ENCODE measurements at regions not wholly inside any gene's neighbourhood (a gene's known extent, or its start where the extent isn't known, plus 50 kb on each side); places are given as distances from the start of the nearest gene placed in this dataset.

DNA sequence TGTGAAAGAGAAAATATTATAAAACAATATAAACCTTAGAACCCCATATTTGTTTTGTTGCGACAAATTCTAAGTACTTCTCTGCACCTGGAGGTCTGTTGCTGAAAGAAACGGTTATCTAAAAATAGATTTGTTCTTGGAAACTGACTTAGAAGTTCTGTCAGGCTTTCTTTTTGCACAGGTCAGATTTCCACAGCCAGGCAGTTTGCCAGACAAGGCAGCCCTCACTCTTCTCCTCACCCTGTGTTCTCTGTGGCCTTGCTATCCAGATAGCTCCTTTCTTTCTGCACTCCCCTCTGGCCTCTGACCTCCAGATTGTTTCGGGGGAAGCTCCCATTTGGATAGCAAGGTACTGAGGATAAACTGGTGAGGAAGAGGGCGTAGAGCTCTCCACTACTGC lies 413.3 kb upstream of the ONECUT1 start:
- no peaks in the 10 kb centered on the region for H3K9me3 ChIP-seq
- H3K27me3 ChIP-seq = no peaks in the 10 kb centered on the region
- no peak for DNase-seq
- no peak for TF ChIP-seq POLR2A (IDR thresholded peaks at IDR 0.05)
- TF ChIP-seq, protein P1, sequence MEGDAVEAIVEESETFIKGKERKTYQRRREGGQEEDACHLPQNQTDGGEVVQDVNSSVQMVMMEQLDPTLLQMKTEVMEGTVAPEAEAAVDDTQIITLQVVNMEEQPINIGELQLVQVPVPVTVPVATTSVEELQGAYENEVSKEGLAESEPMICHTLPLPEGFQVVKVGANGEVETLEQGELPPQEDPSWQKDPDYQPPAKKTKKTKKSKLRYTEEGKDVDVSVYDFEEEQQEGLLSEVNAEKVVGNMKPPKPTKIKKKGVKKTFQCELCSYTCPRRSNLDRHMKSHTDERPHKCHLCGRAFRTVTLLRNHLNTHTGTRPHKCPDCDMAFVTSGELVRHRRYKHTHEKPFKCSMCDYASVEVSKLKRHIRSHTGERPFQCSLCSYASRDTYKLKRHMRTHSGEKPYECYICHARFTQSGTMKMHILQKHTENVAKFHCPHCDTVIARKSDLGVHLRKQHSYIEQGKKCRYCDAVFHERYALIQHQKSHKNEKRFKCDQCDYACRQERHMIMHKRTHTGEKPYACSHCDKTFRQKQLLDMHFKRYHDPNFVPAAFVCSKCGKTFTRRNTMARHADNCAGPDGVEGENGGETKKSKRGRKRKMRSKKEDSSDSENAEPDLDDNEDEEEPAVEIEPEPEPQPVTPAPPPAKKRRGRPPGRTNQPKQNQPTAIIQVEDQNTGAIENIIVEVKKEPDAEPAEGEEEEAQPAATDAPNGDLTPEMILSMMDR (IDR thresholded peaks at IDR 0.05) = no peak
- intact Hi-C loops (cut with DNase I; ENCODE audit: low total_unique reads) = no loop called here
- no peak overlapping the region for H3K4me3 ChIP-seq
- no peak overlapping the region for H3K27ac ChIP-seq
- no peaks in the 10 kb centered on the region for H3K36me3 ChIP-seq
- H3K4me1 ChIP-seq = no peaks in the 10 kb centered on the region

DNA sequence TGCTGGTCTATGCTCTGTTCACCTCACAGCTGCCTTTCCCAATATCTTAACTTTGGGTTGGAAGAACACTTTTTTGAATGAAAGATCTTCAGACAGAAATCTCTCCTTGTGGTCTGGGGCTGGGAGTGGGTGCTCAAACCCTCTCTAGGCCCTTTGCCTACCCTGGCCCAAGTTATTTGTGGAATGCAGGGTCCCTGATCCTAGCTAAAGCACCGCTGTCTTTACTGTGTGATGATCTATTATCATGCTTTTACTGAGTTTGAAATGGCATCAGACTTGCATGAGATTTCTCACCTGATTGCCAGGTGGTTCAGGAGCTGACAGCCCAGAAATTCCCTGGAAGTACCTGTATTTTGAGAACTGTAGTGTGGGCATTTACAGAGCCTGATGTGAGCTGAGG lies 412.7 kb upstream of the ONECUT1 start:
- H3K4me3 ChIP-seq = no peak overlapping the region
- H3K9me3 ChIP-seq = no peaks in the 10 kb centered on the region
- DNase-seq = no peak
- intact Hi-C loops (cut with DNase I; ENCODE audit: low total_unique reads) = no loop called here
- H3K36me3 ChIP-seq = no peaks in the 10 kb centered on the region
- no peaks in the 10 kb centered on the region for H3K27me3 ChIP-seq
- H3K4me1 ChIP-seq = no peaks in the 10 kb centered on the region
- TF ChIP-seq, protein P1 (IDR thresholded peaks at IDR 0.05) = no peak
- TF ChIP-seq POLR2A (IDR thresholded peaks at IDR 0.05) = no peak
- no peak overlapping the region for H3K27ac ChIP-seq

DNA sequence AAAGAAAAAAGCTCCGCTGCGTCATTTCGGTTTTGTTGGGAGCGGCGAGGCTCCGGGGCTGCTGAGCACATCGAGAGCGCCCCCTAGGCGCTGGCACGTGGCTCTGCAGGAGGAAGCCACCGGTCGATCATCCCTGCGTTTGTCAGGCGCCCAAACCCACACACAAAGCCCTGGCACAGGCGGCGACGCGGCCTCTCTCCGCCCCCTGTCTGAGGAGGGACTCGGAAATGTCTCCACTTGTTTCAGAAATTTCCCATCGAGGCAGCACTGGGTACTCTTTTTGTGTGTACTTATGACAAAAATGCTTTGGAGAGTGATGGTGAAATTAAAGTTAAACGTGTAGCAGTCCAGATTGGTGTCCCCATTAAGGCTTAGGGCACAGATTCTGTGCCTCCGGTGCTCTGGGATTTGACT lies 407.3 kb upstream of the ONECUT1 start:
- intact Hi-C loops (cut with DNase I; ENCODE audit: low total_unique reads) = no loop called here
- Histone ChIP-seq H3K4me3 (no peak overlapping the region), H3K27ac (no peak overlapping the region), H3K9me3 (no peaks in the 10 kb centered on the region), H3K4me1 (no peaks in the 10 kb centered on the region), H3K36me3 (no peaks in the 10 kb centered on the region), H3K27me3 (no peaks in the 10 kb centered on the region)
- DNase-seq = peak in 1 of 2 donors; percentile 15
- TF ChIP-seq, protein P1 (IDR thresholded peaks at IDR 0.05) = peak in 3 of 4 experiments; percentile 42 to 55 (median 45)
- TF ChIP-seq POLR2A (IDR thresholded peaks at IDR 0.05) = no peak

DNA sequence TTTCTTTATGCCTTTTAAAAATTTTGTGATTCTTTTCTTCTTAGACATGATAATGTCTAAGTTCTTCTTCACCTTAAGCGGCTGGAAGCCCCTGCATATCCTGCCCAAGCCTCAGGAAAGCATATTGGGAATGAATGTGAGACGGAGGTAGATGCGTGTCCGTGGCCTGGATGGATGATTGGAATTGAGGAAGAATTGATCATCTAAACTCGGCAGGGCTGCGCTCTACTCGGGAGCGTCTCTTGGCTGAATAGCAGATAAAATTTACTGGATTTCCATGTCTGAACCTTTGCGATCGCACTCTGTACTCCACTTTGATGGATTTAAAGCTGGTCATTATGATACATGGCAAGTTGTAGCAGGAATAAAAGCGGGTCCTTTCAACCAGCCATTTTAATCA lies 406.7 kb upstream of the ONECUT1 start:
- no peak overlapping the region for H3K27ac ChIP-seq
- no peaks in the 10 kb centered on the region for H3K4me1 ChIP-seq
- intact Hi-C loops (cut with DNase I; ENCODE audit: low total_unique reads) = no loop called here
- no peak overlapping the region for H3K4me3 ChIP-seq
- DNase-seq = no peak
- no peaks in the 10 kb centered on the region for H3K36me3 ChIP-seq
- no peak for TF ChIP-seq POLR2A (IDR thresholded peaks at IDR 0.05)
- TF ChIP-seq, protein P1 (IDR thresholded peaks at IDR 0.05) = no peak
- H3K27me3 ChIP-seq = no peaks in the 10 kb centered on the region
- no peaks in the 10 kb centered on the region for H3K9me3 ChIP-seq

DNA sequence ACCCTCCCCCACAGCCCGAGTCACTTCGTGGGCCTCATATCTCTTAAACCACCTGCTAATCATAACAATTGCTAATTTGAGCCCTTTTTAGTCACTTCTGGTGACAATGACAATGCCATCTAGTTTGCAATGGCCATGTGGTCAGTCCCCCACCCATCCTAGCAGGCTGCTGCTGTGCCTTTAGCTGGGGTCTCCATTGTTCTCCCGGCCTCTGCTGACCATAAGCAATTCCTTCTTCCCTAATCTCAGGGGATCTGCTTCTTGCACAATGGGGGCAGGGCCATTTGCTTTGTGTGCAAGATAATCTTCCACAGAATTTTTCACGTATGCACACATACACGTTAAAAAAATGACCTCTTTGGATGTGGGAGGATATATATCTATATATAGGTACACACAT lies 406.1 kb upstream of the ONECUT1 start:
- Histone ChIP-seq H3K4me3 (no peak overlapping the region), H3K27ac (no peak overlapping the region), H3K9me3 (no peaks in the 10 kb centered on the region), H3K4me1 (no peaks in the 10 kb centered on the region), H3K36me3 (no peaks in the 10 kb centered on the region), H3K27me3 (no peaks in the 10 kb centered on the region)
- intact Hi-C loops (cut with DNase I; ENCODE audit: low total_unique reads) = no loop called here
- no peak for DNase-seq
- TF ChIP-seq, protein P1 (IDR thresholded peaks at IDR 0.05) = no peak
- TF ChIP-seq POLR2A (IDR thresholded peaks at IDR 0.05) = no peak

All from uterus (tissue), 3 donors.